Right lobe of liver (tissue), 6 donors: ENCODE measurements at regions not wholly inside any gene's neighbourhood (a gene's known extent, or its start where the extent isn't known, plus 50 kb on each side); places are given as distances from the start of the nearest gene placed in this dataset.

Experiments used
- ATAC-seq, 4 donors: fragments of 200-7000 bp; cut with Tn5 transposase; one replicate each; pipeline ENCODE4 v1.9.1; 2020; ENCODE audit warnings: mild to moderate bottlenecking in 4 of 4, moderate library complexity in 4 of 4
- DNase-seq, 3 donors: peaks; one replicate each; pipeline ENCODE4 v3.0.0-alpha.2; 2020
- H3K27ac ChIP-seq, 3 donors: fragments of 200-600 bp; one replicate each; pipeline ENCODE4 v1.8.0; 2022
- H3K27me3 ChIP-seq, 2 donors: fragments of 200-600 bp; one replicate each; pipeline ENCODE4 v1.8.0; 2022
- H3K36me3 ChIP-seq, 4 donors: fragments of 200-600 bp; sonication (generic) in 1 of 4; one replicate each; pipeline versions ENCODE4 v1.5.1 to v1.8.0; 2017 to 2022; ENCODE audit warnings: control low read depth in 1 of 4
- H3K4me1 ChIP-seq, 4 donors: fragments of 200-600 bp; sonication (generic) in 1 of 4; one replicate each; pipeline versions ENCODE4 v1.5.1 to v1.8.0; 2017 to 2022; ENCODE audit warnings: control low read depth in 1 of 4
- H3K4me3 ChIP-seq, 3 donors: fragments of 200-600 bp; one replicate each; pipeline ENCODE4 v1.8.0; 2022
- H3K9me3 ChIP-seq, 4 donors: fragments of 200-600 bp; sonication (generic) in 1 of 4; one replicate each; pipeline versions ENCODE4 v1.5.1 to v1.8.0; 2017 to 2022; ENCODE audit warnings: control low read depth in 1 of 4
- POLR2A ChIP-seq: fragments of 450-650 bp; IDR thresholded peaks from one replicate; pipeline ENCODE4 v1.6.1; 2017; ENCODE audit warnings: antibody characterized with exemption, mild to moderate bottlenecking
- WGBS: methylation state at CpG from one replicate; pipeline ENCODE4 v1.1.6; 2018; ENCODE audit warnings: low coverage, low lambda C conversion rate; ENCODE audit not compliant: insufficient coverage; ENCODE audit errors: missing lambda C conversion rate; 5-methylcytosine and 5-hydroxymethylcytosine counted together
- intact Hi-C, 2 donors: fragments of 100-400 bp; cut with DNase I; formaldehyde crosslinking; loops; one replicate each; pipeline versions ENCODE4 v1.11.2 to v1.14.1; 2022
- TF ChIP-seq, protein P1 (sequence below), 4 donors: fragments of 200-600 bp in 3 of 4; fragments of 450-650 bp in 1 of 4; IDR thresholded peaks; one replicate each; pipeline versions ENCODE4 v1.5.1 to v1.8.0; 2016 to 2022; ENCODE audit warnings: antibody characterized with exemption in 4 of 4, mild to moderate bottlenecking in 2 of 4
- donor health status: DM: no; HTN: yes; CAD: no.
- donor health status: DM: no; HTN: no; CAD: no.
- donor health status: DM: no; HTN: no; CAD: no.
- donor health status: DM: no; HTN: yes; CAD: no.
- donor health status: DM: no; HTN: yes; CAD: no.

DNA sequence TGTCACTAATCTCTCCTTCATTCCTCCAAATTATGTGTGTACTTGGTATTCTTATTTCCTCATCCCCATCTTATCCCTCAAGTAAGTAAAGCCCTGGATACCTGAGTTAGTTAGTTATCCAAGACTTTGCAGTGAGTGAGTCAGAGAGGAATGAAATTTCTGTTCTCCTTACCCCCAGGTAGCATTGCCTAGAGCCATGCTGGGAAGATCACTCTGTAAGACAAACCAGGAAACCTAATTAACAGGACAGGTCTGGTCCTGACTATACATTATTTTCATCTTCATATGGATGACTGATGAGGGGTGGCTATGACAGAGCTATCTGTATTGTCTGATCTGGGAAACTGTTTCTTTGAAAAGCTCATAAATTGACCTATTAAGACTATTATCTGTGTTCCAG lies 55.0 kb upstream of the ITGA6 start:
- intact Hi-C loops: no loop called here
- Histone ChIP-seq H3K36me3 (no peaks in the 10 kb centered on the region), H3K4me3 (no peak overlapping the region), H3K27me3 (no peaks in the 10 kb centered on the region), H3K4me1 (peaks cover 0 to 29% (median 13%) of the 10 kb centered on the region in 4 donors), H3K27ac (no peak overlapping the region), H3K9me3 (no peaks in the 10 kb centered on the region)
- DNase-seq (no peak), ATAC-seq (no peak)
- TF ChIP-seq, protein P1, sequence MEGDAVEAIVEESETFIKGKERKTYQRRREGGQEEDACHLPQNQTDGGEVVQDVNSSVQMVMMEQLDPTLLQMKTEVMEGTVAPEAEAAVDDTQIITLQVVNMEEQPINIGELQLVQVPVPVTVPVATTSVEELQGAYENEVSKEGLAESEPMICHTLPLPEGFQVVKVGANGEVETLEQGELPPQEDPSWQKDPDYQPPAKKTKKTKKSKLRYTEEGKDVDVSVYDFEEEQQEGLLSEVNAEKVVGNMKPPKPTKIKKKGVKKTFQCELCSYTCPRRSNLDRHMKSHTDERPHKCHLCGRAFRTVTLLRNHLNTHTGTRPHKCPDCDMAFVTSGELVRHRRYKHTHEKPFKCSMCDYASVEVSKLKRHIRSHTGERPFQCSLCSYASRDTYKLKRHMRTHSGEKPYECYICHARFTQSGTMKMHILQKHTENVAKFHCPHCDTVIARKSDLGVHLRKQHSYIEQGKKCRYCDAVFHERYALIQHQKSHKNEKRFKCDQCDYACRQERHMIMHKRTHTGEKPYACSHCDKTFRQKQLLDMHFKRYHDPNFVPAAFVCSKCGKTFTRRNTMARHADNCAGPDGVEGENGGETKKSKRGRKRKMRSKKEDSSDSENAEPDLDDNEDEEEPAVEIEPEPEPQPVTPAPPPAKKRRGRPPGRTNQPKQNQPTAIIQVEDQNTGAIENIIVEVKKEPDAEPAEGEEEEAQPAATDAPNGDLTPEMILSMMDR (IDR thresholded peaks at IDR 0.05): no peak
- TF ChIP-seq POLR2A: no peak

DNA sequence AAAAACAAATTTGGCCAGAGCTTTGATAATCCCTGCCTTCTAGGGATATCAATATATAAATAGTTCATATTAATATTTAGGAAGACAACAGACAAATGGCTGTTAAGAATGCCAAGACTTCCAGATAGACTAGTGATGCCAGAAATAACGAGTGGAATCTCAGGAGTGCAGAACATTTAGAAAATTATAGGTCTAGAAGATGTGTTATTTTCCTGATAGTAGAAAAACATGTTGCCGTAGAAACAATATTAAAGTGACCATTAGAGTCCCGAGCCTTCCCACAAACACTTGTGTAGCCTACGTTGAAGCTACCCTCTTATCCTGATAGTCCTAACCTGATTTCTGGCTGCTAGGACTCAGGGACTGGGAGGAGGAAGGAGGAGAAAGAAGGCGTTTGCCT lies 54.3 kb upstream of the ITGA6 start:
- Histone ChIP-seq H3K36me3 (no peaks in the 10 kb centered on the region), H3K27ac (no peak overlapping the region), H3K27me3 (no peaks in the 10 kb centered on the region), H3K4me3 (no peak overlapping the region), H3K4me1 (peaks cover 0 to 29% (median 13%) of the 10 kb centered on the region in 4 donors), H3K9me3 (no peaks in the 10 kb centered on the region)
- intact Hi-C loops: no loop called here
- TF ChIP-seq POLR2A: no peak
- TF ChIP-seq, protein P1 (IDR thresholded peaks at IDR 0.05): no peak
- no peak for DNase-seq
- WGBS: 79% methylated on average over 5 of the region's 5 CpGs
- no peak for ATAC-seq

DNA sequence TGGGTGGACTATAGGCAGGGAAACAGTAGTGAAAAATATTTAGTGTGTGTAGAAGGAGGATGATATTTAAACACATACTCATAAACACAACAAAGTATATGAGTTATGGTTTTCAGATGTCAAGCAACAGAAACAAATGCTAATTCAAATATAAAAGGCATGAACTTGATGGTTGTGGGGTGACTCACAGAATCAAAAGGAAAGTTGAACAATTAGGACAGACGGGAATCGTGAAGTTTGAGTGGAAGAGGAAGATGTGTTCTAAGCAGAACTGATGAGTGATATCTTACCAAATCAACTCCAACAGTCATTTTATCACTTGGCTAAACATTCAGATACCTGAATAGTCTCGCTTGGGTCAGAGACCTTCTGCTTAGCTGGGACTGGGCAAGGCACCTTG lies 53.6 kb upstream of the ITGA6 start:
- WGBS: 51% methylated on average over 3 of the region's 3 CpGs
- ATAC-seq: peak in 1 of 4 donors; percentile 7
- TF ChIP-seq POLR2A: no peak
- TF ChIP-seq, protein P1 (IDR thresholded peaks at IDR 0.05): no peak
- Histone ChIP-seq H3K36me3 (no peaks in the 10 kb centered on the region), H3K4me1 (peaks cover 0 to 29% (median 13%) of the 10 kb centered on the region in 4 donors), H3K9me3 (no peaks in the 10 kb centered on the region), H3K27me3 (no peaks in the 10 kb centered on the region), H3K27ac (peak overlapping the region; percentile 79 to 93 (median 83)), H3K4me3 (peak overlapping the region in 2 of 3 donors; percentile 30 to 41)
- intact Hi-C loops: no loop called here
- DNase-seq: no peak

DNA sequence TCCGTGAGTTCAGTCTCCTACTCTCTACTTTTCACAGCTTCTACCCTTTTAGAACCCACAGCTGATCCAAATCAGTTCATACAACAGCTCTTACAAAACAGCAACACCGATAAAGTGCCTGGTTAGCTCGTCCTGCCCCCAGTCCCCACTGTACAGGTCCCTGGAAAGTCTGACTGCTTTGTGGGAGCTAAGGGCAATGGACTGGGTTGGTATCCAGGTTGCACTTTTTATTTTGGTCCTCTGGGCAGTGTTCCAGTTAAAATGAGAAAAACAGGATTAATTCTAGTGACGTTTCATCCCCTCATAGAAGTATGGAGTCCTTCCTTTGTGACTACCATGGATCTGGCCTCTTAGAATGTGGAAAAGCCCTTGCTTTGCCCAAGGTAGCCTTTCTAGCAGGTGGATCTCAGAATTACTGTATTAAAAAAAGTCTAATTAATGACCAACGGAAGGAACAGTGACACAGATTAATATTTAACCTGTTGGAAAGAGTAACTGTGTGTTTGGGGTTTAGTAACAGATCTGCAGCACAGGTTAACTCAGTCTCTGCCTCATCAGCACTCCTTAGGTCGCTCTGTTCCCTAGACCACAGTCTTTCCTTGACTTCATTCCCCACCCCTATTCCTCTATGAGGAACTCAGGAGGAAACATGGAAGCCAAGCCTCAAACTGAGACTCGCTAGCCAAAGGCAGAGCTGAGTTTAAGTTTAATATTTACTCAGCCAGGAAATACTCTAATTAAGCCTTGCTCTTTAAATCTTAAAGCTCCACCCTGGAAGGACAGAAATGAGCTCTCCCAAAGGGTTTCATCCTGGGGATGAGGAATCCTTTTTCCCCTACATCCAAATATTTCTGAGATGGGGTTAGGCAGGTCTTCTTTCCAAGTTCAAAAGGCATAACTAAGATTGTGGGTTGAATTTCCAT lies 52.8 kb upstream of the ITGA6 start:
- WGBS: 29% methylated on average over 7 of the region's 7 CpGs
- peak overlapping the region; percentile 9 to 41 (median 30) for H3K4me3 ChIP-seq
- intact Hi-C loops: no loop called here
- H3K27me3 ChIP-seq: no peaks in the 10 kb centered on the region
- DNase-seq: peak in 2 of 3 donors; percentile 62 to 65
- H3K36me3 ChIP-seq: no peaks in the 10 kb centered on the region
- peak overlapping the region; percentile 79 to 93 (median 83) for H3K27ac ChIP-seq
- peak; percentile 84 to 92 (median 90) for ATAC-seq
- H3K9me3 ChIP-seq: no peaks in the 10 kb centered on the region
- peaks cover 0 to 34% (median 14%) of the 10 kb centered on the region in 4 donors for H3K4me1 ChIP-seq
- TF ChIP-seq, protein P1 (IDR thresholded peaks at IDR 0.05): no peak
- TF ChIP-seq POLR2A: peak; percentile 8
